IMR-90 (cell line): ENCODE measurements at regions not wholly inside any gene's neighbourhood (a gene's known extent, or its start where the extent isn't known, plus 50 kb on each side); places are given as distances from the start of the nearest gene placed in this dataset.
"Not testable (repeated sequence)": the region's sequence is repeated elsewhere in the genome, so short reads cannot be mapped to it uniquely, and the experiment has no call there.

ENCODE experiments used
- ATAC-seq: fragments of 200-7000 bp; cut with Tn5 transposase; 2 replicates; pipeline ENCODE4 v1.9.1; 2020; ENCODE audit warnings: low read depth, mild to moderate bottlenecking, moderate library complexity
- BruUV-seq: library from RNA; stranded (reverse); fragments of 400-500 nt; replicated peaks from 2 replicates; lab custom pipeline; 2021; lab: Mats Ljungman, UMichigan
- CTCF ChIA-PET: fragments of 300-600 bp; formaldehyde crosslinking; extraction: SDS; loops from one replicate; lab custom pipeline; 2021; ENCODE audit warnings: antibody characterized with exemption; lab: Yijun Ruan, JAX
- POLR2A ChIA-PET: fragments of 300-600 bp; sonication (Branson Sonifier 250); formaldehyde crosslinking; loops from one replicate; lab custom pipeline; 2022; ENCODE audit warnings: antibody characterized with exemption; ENCODE audit not compliant: unreplicated experiment; lab: Charles Lee
- DNase-seq: peaks from one replicate; pipeline ENCODE4 v3.0.0; 2013
- H2AFZ ChIP-seq: replicated peaks from 2 replicates; pipeline ENCODE3; 2013; ENCODE audit warnings: low read length, mild to moderate bottlenecking; ENCODE audit not compliant: poor library complexity
- H2AK5ac ChIP-seq: 2 replicates; pipeline ENCODE4 v1.6.1; 2013; ENCODE audit warnings: low read depth, low read length, inconsistent platforms
- H2AK9ac ChIP-seq: replicated peaks from 2 replicates; pipeline ENCODE3; 2013; ENCODE audit warnings: mild to moderate bottlenecking, low read depth, low read length, moderate library complexity; ENCODE audit not compliant: poor library complexity
- H2BK120ac ChIP-seq: 2 replicates; pipeline ENCODE4 v1.6.1; 2013; ENCODE audit warnings: low read depth, low read length, inconsistent platforms
- H2BK15ac ChIP-seq: 3 replicates; pipeline ENCODE4 v1.6.1; 2013; ENCODE audit warnings: low read depth, low read length, inconsistent platforms
- H2BK20ac ChIP-seq: 2 replicates; pipeline ENCODE4 v1.6.1; 2013; ENCODE audit warnings: low read depth, mild to moderate bottlenecking, inconsistent platforms, low read length, moderate library complexity
- H2BK5ac ChIP-seq: 2 replicates; pipeline ENCODE4 v1.6.1; 2013; ENCODE audit warnings: mild to moderate bottlenecking, low read depth, low read length, inconsistent platforms; ENCODE audit not compliant: poor library complexity, severe bottlenecking
- H3K14ac ChIP-seq: replicated peaks from 2 replicates; pipeline ENCODE4 v1.6.1; 2013; ENCODE audit warnings: low read depth, low read length, inconsistent platforms
- H3K18ac ChIP-seq: 2 replicates; pipeline ENCODE4 v1.6.1; 2013; ENCODE audit warnings: low read depth, low read length, control low read depth
- H3K23ac ChIP-seq: 2 replicates; pipeline ENCODE4 v1.6.1; 2013; ENCODE audit warnings: low read depth, low read length, inconsistent platforms
- H3K27ac ChIP-seq: 2 replicates; pipeline ENCODE4 v1.5.1; 2013; ENCODE audit warnings: mild to moderate bottlenecking, control low read depth, low read length; ENCODE audit not compliant: insufficient read depth
- H3K27me3 ChIP-seq: 2 replicates; pipeline ENCODE4 v1.6.1; 2013; ENCODE audit warnings: low read length; ENCODE audit not compliant: control insufficient read depth, insufficient read depth
- H3K36me3 ChIP-seq: 2 replicates; pipeline ENCODE4 v1.6.1; 2013; ENCODE audit warnings: low read length, mixed read lengths; ENCODE audit not compliant: control insufficient read depth, insufficient read depth
- H3K4ac ChIP-seq: 2 replicates; pipeline ENCODE4 v1.6.1; 2013; ENCODE audit warnings: low read depth, low read length, inconsistent platforms
- H3K4me1 ChIP-seq: 2 replicates; pipeline ENCODE4 v1.6.1; 2013; ENCODE audit warnings: low read length, mixed read lengths; ENCODE audit not compliant: control insufficient read depth, insufficient read depth
- H3K4me2 ChIP-seq: 2 replicates; pipeline ENCODE4 v1.6.1; 2013; ENCODE audit warnings: low read depth, mild to moderate bottlenecking, control low read depth, low read length, moderate library complexity
- H3K4me3 ChIP-seq: 2 replicates; pipeline ENCODE4 v1.5.1; 2013; ENCODE audit warnings: low read depth, mild to moderate bottlenecking, control low read depth, low read length, moderate library complexity; ENCODE audit not compliant: insufficient read depth
- H3K56ac ChIP-seq: 2 replicates; pipeline ENCODE4 v1.6.1; 2013; ENCODE audit warnings: low read length, inconsistent platforms; ENCODE audit not compliant: insufficient read depth; ENCODE audit errors: extremely low read depth
- H3K79me1 ChIP-seq, 2 experiments: 2 replicates each; pipeline ENCODE4 v1.6.1; 2013; ENCODE audit warnings: low read length in 2 of 2, inconsistent platforms in 1 of 2, low read depth in 1 of 2
- H3K9ac ChIP-seq: 2 replicates; pipeline ENCODE4 v1.6.1; 2013; ENCODE audit warnings: low read depth, low read length, control low read depth
- H3K9me1 ChIP-seq: 2 replicates; pipeline ENCODE4 v1.6.1; 2013; ENCODE audit warnings: low read length, inconsistent platforms; ENCODE audit not compliant: insufficient read depth
- H3K9me3 ChIP-seq: 2 replicates; pipeline ENCODE4 v1.6.1; 2013; ENCODE audit warnings: low read length; ENCODE audit not compliant: control insufficient read depth, insufficient read depth
- H4K20me1 ChIP-seq: 2 replicates; pipeline ENCODE4 v1.6.1; 2013; ENCODE audit warnings: low read length, inconsistent platforms; ENCODE audit not compliant: insufficient read depth
- H4K5ac ChIP-seq: 2 replicates; pipeline ENCODE4 v1.6.1; 2013; ENCODE audit warnings: mild to moderate bottlenecking, low read depth, low read length, control low read depth
- H4K8ac ChIP-seq, 2 experiments: 2 replicates each; pipeline ENCODE4 v1.6.1; 2013; ENCODE audit warnings: low read depth in 2 of 2, low read length in 2 of 2, control low read depth in 1 of 2, inconsistent platforms in 1 of 2
- H4K91ac ChIP-seq: 2 replicates; pipeline ENCODE4 v1.6.1; 2013; ENCODE audit warnings: low read depth, low read length, inconsistent platforms; ENCODE audit not compliant: insufficient read depth
- WGBS, 2 experiments: methylation state at CpG; one replicate each; pipeline versions ENCODE4 v1.1.5 to v1.1.7; 2013; ENCODE audit warnings: missing lambda C conversion rate in 2 of 2; ENCODE audit not compliant: insufficient read length in 1 of 2; ENCODE audit errors: extremely low coverage in 2 of 2; 5-methylcytosine and 5-hydroxymethylcytosine counted together
- dilution Hi-C: fragments of 300-500 bp; cut with HindIII; formaldehyde crosslinking; loops from one replicate; pipeline ENCODE4 v1.14.3; 2018; ENCODE audit warnings: low sequenced_read_pairs; ENCODE audit not compliant: unreplicated experiment
- in situ Hi-C: fragments of 300-500 bp; cut with MboI; formaldehyde crosslinking; loops from 3 replicates; pipeline ENCODE4 v1.14.3; 2019; ENCODE audit warnings: low sequenced_read_pairs, inconsistent platforms, mixed read lengths
- intact Hi-C: fragments of 100-400 bp; cut with micrococcal nuclease; formaldehyde crosslinking; loops from 2 replicates; pipeline ENCODE4 v1.10.0; 2022

DNA sequence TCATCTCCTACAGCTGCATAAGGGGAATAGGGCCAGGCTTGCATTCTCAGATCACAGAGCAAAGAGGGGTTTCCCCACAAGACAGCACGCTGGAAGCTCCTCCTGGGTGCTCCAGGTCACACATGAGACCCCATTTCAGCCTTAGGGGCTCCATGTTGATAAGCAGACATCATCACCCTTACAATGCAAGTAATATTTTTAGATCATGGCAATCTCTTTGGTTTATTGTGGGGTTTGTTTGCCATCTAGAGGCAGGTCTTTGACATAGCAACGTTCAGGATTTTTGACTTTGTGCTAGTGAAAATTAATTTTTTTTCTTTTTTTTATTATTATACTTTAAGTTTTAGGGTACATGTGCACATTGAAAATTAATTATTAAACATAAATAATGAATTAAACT lies 539.8 kb downstream of the RPIA start:
- H3K9ac ChIP-seq, BruUV-seq, H4K5ac ChIP-seq, DNase-seq, H3K27ac ChIP-seq, H3K18ac ChIP-seq, H2AK5ac ChIP-seq, in situ Hi-C loops, H3K4me3 ChIP-seq, H2AFZ ChIP-seq, H2BK15ac ChIP-seq, H2AK9ac ChIP-seq, H4K91ac ChIP-seq, H4K8ac ChIP-seq, H3K4me1 ChIP-seq, H3K9me3 ChIP-seq, H3K9me1 ChIP-seq, H3K4me2 ChIP-seq, dilution Hi-C loops, H2BK5ac ChIP-seq, H3K23ac ChIP-seq, CTCF ChIA-PET, H3K79me1 ChIP-seq, POLR2A ChIA-PET, H3K4ac ChIP-seq, H3K56ac ChIP-seq, intact Hi-C loops, H2BK120ac ChIP-seq, H2BK20ac ChIP-seq, H4K20me1 ChIP-seq, H3K14ac ChIP-seq, H3K36me3 ChIP-seq, H3K27me3 ChIP-seq: not testable (repeated sequence)
- ATAC-seq, result peak; percentile 57
- WGBS, 2 experiments, result no CpG with 5 or more reads among the region's 2 CpGs

DNA sequence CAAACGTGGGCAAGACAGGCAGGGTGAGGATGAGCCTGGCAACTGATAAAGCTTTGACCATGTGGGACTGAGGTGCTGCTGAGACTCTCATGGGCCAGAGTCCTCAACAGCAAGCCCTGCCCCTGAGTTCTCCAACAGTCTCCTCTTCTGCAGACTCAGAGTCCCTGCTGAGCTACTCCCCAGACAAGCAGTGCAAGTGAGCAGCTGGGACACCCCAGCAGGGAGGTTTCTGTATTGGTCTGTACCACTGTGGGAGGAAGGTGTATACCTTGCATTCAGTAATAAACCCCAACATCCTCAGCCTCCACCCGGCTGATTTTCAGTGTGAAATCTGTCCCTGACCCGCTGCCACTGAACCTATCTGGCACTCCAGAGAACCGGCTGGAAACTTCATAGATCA lies 542.5 kb downstream of the RPIA start:
- in situ Hi-C loops, H2BK5ac ChIP-seq, H3K9me3 ChIP-seq, intact Hi-C loops, H3K14ac ChIP-seq, H3K27ac ChIP-seq, H4K91ac ChIP-seq, H3K9me1 ChIP-seq, dilution Hi-C loops, H2BK20ac ChIP-seq, H3K27me3 ChIP-seq, CTCF ChIA-PET, BruUV-seq, H2BK15ac ChIP-seq, H3K9ac ChIP-seq, H3K79me1 ChIP-seq, POLR2A ChIA-PET, H4K20me1 ChIP-seq, H2AFZ ChIP-seq, H3K56ac ChIP-seq, H3K4me2 ChIP-seq, H2AK9ac ChIP-seq, H2BK120ac ChIP-seq, H2AK5ac ChIP-seq, H3K36me3 ChIP-seq, H4K8ac ChIP-seq, H3K4me1 ChIP-seq, ATAC-seq, H3K23ac ChIP-seq, H4K5ac ChIP-seq, DNase-seq, H3K18ac ChIP-seq, H3K4ac ChIP-seq, H3K4me3 ChIP-seq: not testable (repeated sequence)
- no CpG with 5 or more reads among the region's 4 CpGs for WGBS, 2 experiments
